H9 (cell line): ENCODE measurements at regions not wholly inside any gene's neighbourhood (a gene's known extent, or its start where the extent isn't known, plus 50 kb on each side); places are given as distances from the start of the nearest gene placed in this dataset.
"Not testable (repeated sequence)": the region's sequence is repeated elsewhere in the genome, so short reads cannot be mapped to it uniquely, and the experiment has no call there.

Source experiments
- DNase-seq: peaks from one replicate; pipeline ENCODE4 v3.0.0-alpha.2; 2017
- H2AFZ ChIP-seq: one replicate; pipeline ENCODE4 v1.6.1; 2013; ENCODE audit warnings: mild to moderate bottlenecking, low read length, control low read depth, moderate library complexity
- H2AK5ac ChIP-seq: 2 replicates; pipeline ENCODE4 v1.6.1; 2013; ENCODE audit warnings: low read length, control low read depth, mixed read lengths; ENCODE audit not compliant: insufficient read length
- H2BK120ac ChIP-seq: one replicate; pipeline ENCODE4 v1.6.1; 2013; ENCODE audit warnings: low read depth, mild to moderate bottlenecking, low read length, control low read depth, inconsistent platforms; ENCODE audit not compliant: poor library complexity, severe bottlenecking
- H2BK12ac ChIP-seq: 2 replicates; pipeline ENCODE4 v1.6.1; 2013; ENCODE audit warnings: low read length, control low read depth, mixed read lengths, low read depth; ENCODE audit not compliant: insufficient read length
- H2BK15ac ChIP-seq: 2 replicates; pipeline ENCODE4 v1.6.1; 2013; ENCODE audit warnings: low read depth, low read length, control low read depth
- H2BK20ac ChIP-seq: one replicate; pipeline ENCODE4 v1.6.1; 2013; ENCODE audit warnings: low read depth, mild to moderate bottlenecking, low read length, control low read depth, inconsistent platforms; ENCODE audit not compliant: poor library complexity, severe bottlenecking
- H2BK5ac ChIP-seq: 2 replicates; pipeline ENCODE4 v1.6.1; 2013; ENCODE audit warnings: low read length, control low read depth, mixed read lengths; ENCODE audit not compliant: insufficient read length
- H3K14ac ChIP-seq: 2 replicates; pipeline ENCODE4 v1.6.1; 2013; ENCODE audit warnings: low read length, control low read depth; ENCODE audit not compliant: insufficient read depth
- H3K18ac ChIP-seq: 2 replicates; pipeline ENCODE4 v1.6.1; 2013; ENCODE audit warnings: low read depth, mild to moderate bottlenecking, mixed read lengths, low read length, control low read depth; ENCODE audit not compliant: insufficient read length
- H3K23ac ChIP-seq: 2 replicates; pipeline ENCODE4 v1.6.1; 2013; ENCODE audit warnings: low read length, control low read depth, mixed read lengths, low read depth; ENCODE audit not compliant: insufficient read length
- H3K23me2 ChIP-seq: 2 replicates; pipeline ENCODE4 v1.6.1; 2013; ENCODE audit warnings: low read depth, mild to moderate bottlenecking, mixed read lengths, low read length, control low read depth; ENCODE audit not compliant: insufficient read length, poor library complexity, severe bottlenecking
- H3K27ac ChIP-seq: 2 replicates; pipeline ENCODE4 v1.5.1; 2013; ENCODE audit warnings: low read length, control low read depth, mixed read lengths, low read depth; ENCODE audit not compliant: insufficient read length
- H3K27me3 ChIP-seq: 2 replicates; pipeline ENCODE4 v1.6.1; 2013; ENCODE audit warnings: low read length, control low read depth, inconsistent platforms; ENCODE audit not compliant: insufficient read depth
- H3K4ac ChIP-seq: 2 replicates; pipeline ENCODE4 v1.6.1; 2013; ENCODE audit warnings: low read depth, mild to moderate bottlenecking, control low read depth, inconsistent platforms, low read length, moderate library complexity
- H3K4me1 ChIP-seq: 2 replicates; pipeline ENCODE4 v1.6.1; 2013; ENCODE audit warnings: low read length, control low read depth, inconsistent platforms; ENCODE audit not compliant: insufficient read depth
- H3K4me2 ChIP-seq: 2 replicates; pipeline ENCODE4 v1.6.1; 2013; ENCODE audit warnings: low read length, control low read depth, mixed read lengths; ENCODE audit not compliant: insufficient read length, insufficient read depth
- H3K56ac ChIP-seq: 2 replicates; pipeline ENCODE4 v1.6.1; 2013; ENCODE audit warnings: low read depth, mild to moderate bottlenecking, mixed read lengths, low read length, control low read depth; ENCODE audit not compliant: insufficient read length
- H3K79me1 ChIP-seq: 2 replicates; pipeline ENCODE4 v1.6.1; 2013; ENCODE audit warnings: low read depth, mild to moderate bottlenecking, moderate library complexity, low read length, control low read depth, inconsistent platforms; ENCODE audit not compliant: insufficient read depth, poor library complexity, severe bottlenecking
- H3K79me2 ChIP-seq: 2 replicates; pipeline ENCODE4 v1.6.1; 2013; ENCODE audit warnings: low read length, control low read depth, inconsistent platforms; ENCODE audit not compliant: insufficient read depth
- H3K9ac ChIP-seq: 2 replicates; pipeline ENCODE4 v1.6.1; 2013; ENCODE audit warnings: low read length, control low read depth, mixed read lengths; ENCODE audit not compliant: insufficient read length; ENCODE audit errors: extremely low read depth
- H3K9me3 ChIP-seq: one replicate; pipeline ENCODE4 v1.6.1; 2013; ENCODE audit warnings: low read depth, low read length, inconsistent platforms; ENCODE audit not compliant: control insufficient read depth
- H3T11ph ChIP-seq: one replicate; pipeline ENCODE4 v1.6.1; 2013; ENCODE audit warnings: mild to moderate bottlenecking, low read length, control low read depth, inconsistent platforms
- H4K20me1 ChIP-seq: one replicate; pipeline ENCODE4 v1.6.1; 2013; ENCODE audit not compliant: control insufficient read depth, insufficient read length, insufficient read depth
- H4K5ac ChIP-seq: 2 replicates; pipeline ENCODE4 v1.6.1; 2013; ENCODE audit warnings: low read depth, mild to moderate bottlenecking, mixed read lengths, low read length, control low read depth; ENCODE audit not compliant: insufficient read length
- H4K8ac ChIP-seq: replicated peaks from 2 replicates; pipeline ENCODE4 v1.6.1; 2013; ENCODE audit warnings: low read length, control low read depth, mixed read lengths, low read depth; ENCODE audit not compliant: insufficient read length
- H4K91ac ChIP-seq: 2 replicates; pipeline ENCODE4 v1.6.1; 2013; ENCODE audit warnings: low read depth, mild to moderate bottlenecking, moderate library complexity, mixed read lengths, low read length, control low read depth; ENCODE audit not compliant: insufficient read length
- H3K27ac Mint-ChIP-seq, 3 experiments: 2 replicates in 2 of 3; 3 replicates in 1 of 3; pipeline ENCODE4 v1.8.0; 2020 to 2021; ENCODE audit warnings: mixed read lengths in 3 of 3, mild to moderate bottlenecking in 1 of 3, moderate library complexity in 1 of 3
- H3K27me3 Mint-ChIP-seq: 2 replicates; pipeline ENCODE4 v1.8.0; 2021; ENCODE audit warnings: low read depth, mild to moderate bottlenecking, moderate library complexity, mixed read lengths
- H3K36me3 Mint-ChIP-seq, 3 experiments: 2 replicates in 2 of 3; 3 replicates in 1 of 3; pipeline ENCODE4 v1.8.0; 2020 to 2021; ENCODE audit warnings: low read depth in 3 of 3, mixed read lengths in 3 of 3; ENCODE audit not compliant: insufficient read depth in 1 of 3
- H3K4me1 Mint-ChIP-seq, 2 experiments: 2 replicates each; pipeline ENCODE4 v1.8.0; 2020; ENCODE audit warnings: mixed read lengths in 2 of 2
- H3K4me3 Mint-ChIP-seq, 2 experiments: 2 replicates in 1 of 2; 3 replicates in 1 of 2; pipeline ENCODE4 v1.8.0; 2020 to 2021; ENCODE audit warnings: mild to moderate bottlenecking in 2 of 2, mixed read lengths in 2 of 2, moderate library complexity in 1 of 2
- H3K9me3 Mint-ChIP-seq, 2 experiments: 2 replicates in 1 of 2; 3 replicates in 1 of 2; pipeline ENCODE4 v1.8.0; 2020; ENCODE audit warnings: mild to moderate bottlenecking in 2 of 2, mixed read lengths in 2 of 2, moderate library complexity in 1 of 2
- WGBS: extraction: QIAGEN DNeasy Blood & Tissue Kit; methylation state at CpG from one replicate; pipeline ENCODE4 v1.1.7; 2013; ENCODE audit warnings: missing lambda C conversion rate, low lambda C conversion rate, mixed read lengths; ENCODE audit not compliant: insufficient read length; ENCODE audit errors: extremely low coverage; 5-methylcytosine and 5-hydroxymethylcytosine counted together

- H4K91ac ChIP-seq, H2AFZ ChIP-seq, H2BK12ac ChIP-seq, H3K9ac ChIP-seq, H3T11ph ChIP-seq, H3K79me2 ChIP-seq, H3K23me2 ChIP-seq, H3K27me3 ChIP-seq, H2BK120ac ChIP-seq, H2BK5ac ChIP-seq, H3K4ac ChIP-seq, H3K27me3 Mint-ChIP-seq, H4K20me1 ChIP-seq, H3K27ac Mint-ChIP-seq, H3K4me1 ChIP-seq, H4K8ac ChIP-seq, H3K4me1 Mint-ChIP-seq, H2AK5ac ChIP-seq, H3K9me3 ChIP-seq, H3K4me3 Mint-ChIP-seq, DNase-seq, H3K79me1 ChIP-seq, H4K5ac ChIP-seq, H2BK20ac ChIP-seq, H3K27ac ChIP-seq, H3K56ac ChIP-seq, H2BK15ac ChIP-seq, H3K4me2 ChIP-seq, H3K23ac ChIP-seq, H3K14ac ChIP-seq, H3K18ac ChIP-seq: not testable (repeated sequence)
- WGBS, result no CpG with 5 or more reads among the region's 31 CpGs
- peaks cover 6 to 13% (median 6%) of the 10 kb centered on the region in 3 experiments for H3K36me3 Mint-ChIP-seq
- peaks cover 12 to 13% of the 10 kb centered on the region in 2 experiments for H3K9me3 Mint-ChIP-seq
Observed at GRCh38 chr3:106073806-106074205, 205.0 kb upstream of the CBLB start.

GRCh38 chr3:106075731-106076130 lies 206.9 kb upstream of the CBLB start:
- not testable (repeated sequence) for H3K79me2 ChIP-seq, H3K27me3 ChIP-seq, H2BK5ac ChIP-seq, H4K8ac ChIP-seq, H3K56ac ChIP-seq, H3K4me3 Mint-ChIP-seq, H3K27ac Mint-ChIP-seq, H3K18ac ChIP-seq, H4K20me1 ChIP-seq, H2AFZ ChIP-seq, H3T11ph ChIP-seq, H3K79me1 ChIP-seq, H3K4me1 Mint-ChIP-seq, H2BK12ac ChIP-seq, H3K23me2 ChIP-seq, DNase-seq, H3K9ac ChIP-seq, H2AK5ac ChIP-seq, H3K4me2 ChIP-seq, H3K4ac ChIP-seq, H2BK15ac ChIP-seq, H3K27ac ChIP-seq, H4K5ac ChIP-seq, H3K23ac ChIP-seq, H3K4me1 ChIP-seq, H3K14ac ChIP-seq, H2BK20ac ChIP-seq, H2BK120ac ChIP-seq, H3K9me3 ChIP-seq, H4K91ac ChIP-seq, H3K27me3 Mint-ChIP-seq
- Mint-ChIP-seq H3K36me3 (peaks cover 6 to 13% (median 6%) of the 10 kb centered on the region in 3 experiments), H3K9me3 (peaks cover 12 to 13% of the 10 kb centered on the region in 2 experiments)
- no CpG with 5 or more reads among the region's 5 CpGs for WGBS
